Lower leg skin (tissue), 3 donors: ENCODE measurements at regions not wholly inside any gene's neighbourhood (a gene's known extent, or its start where the extent isn't known, plus 50 kb on each side); places are given as distances from the start of the nearest gene placed in this dataset.

Experiments used
- POLR2A ChIP-seq, 2 donors: fragments of 450-650 bp; IDR thresholded peaks; one replicate each; pipeline ENCODE4 v1.6.1; 2016 to 2017; ENCODE audit warnings: antibody characterized with exemption in 2 of 2, mild to moderate bottlenecking in 1 of 2, moderate library complexity in 1 of 2
- TF ChIP-seq, protein P1 (sequence below), 3 donors: fragments of 450-650 bp; IDR thresholded peaks; one replicate each; pipeline ENCODE4 v1.5.1; 2016; ENCODE audit warnings: antibody characterized with exemption in 3 of 3, mild to moderate bottlenecking in 3 of 3, moderate library complexity in 2 of 3

- TF ChIP-seq, protein P1, sequence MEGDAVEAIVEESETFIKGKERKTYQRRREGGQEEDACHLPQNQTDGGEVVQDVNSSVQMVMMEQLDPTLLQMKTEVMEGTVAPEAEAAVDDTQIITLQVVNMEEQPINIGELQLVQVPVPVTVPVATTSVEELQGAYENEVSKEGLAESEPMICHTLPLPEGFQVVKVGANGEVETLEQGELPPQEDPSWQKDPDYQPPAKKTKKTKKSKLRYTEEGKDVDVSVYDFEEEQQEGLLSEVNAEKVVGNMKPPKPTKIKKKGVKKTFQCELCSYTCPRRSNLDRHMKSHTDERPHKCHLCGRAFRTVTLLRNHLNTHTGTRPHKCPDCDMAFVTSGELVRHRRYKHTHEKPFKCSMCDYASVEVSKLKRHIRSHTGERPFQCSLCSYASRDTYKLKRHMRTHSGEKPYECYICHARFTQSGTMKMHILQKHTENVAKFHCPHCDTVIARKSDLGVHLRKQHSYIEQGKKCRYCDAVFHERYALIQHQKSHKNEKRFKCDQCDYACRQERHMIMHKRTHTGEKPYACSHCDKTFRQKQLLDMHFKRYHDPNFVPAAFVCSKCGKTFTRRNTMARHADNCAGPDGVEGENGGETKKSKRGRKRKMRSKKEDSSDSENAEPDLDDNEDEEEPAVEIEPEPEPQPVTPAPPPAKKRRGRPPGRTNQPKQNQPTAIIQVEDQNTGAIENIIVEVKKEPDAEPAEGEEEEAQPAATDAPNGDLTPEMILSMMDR (IDR thresholded peaks at IDR 0.05), result no peak
- TF ChIP-seq POLR2A (IDR thresholded peaks at IDR 0.05), result no peak
These were observed 485.5 kb downstream of the PRR32 start for GRCh38 chrX:127305013-127305412.
